Osteoblast (primary cell): ENCODE measurements at regions not wholly inside any gene's neighbourhood (a gene's known extent, or its start where the extent isn't known, plus 50 kb on each side); places are given as distances from the start of the nearest gene placed in this dataset.

Source experiments
- DNase-seq: peaks from one replicate; pipeline ENCODE4 v3.0.0; 2011; ENCODE audit warnings: low spot score, mixed read lengths; ENCODE audit not compliant: insufficient read length; ENCODE audit errors: missing footprints
- H2AFZ ChIP-seq: 2 replicates; pipeline ENCODE4 v1.6.0; 2011; ENCODE audit warnings: mild to moderate bottlenecking, low read length
- H3K27ac ChIP-seq: 2 replicates; pipeline ENCODE4 v1.5.1; 2011; ENCODE audit warnings: mild to moderate bottlenecking, low read depth, low read length, moderate library complexity
- H3K27me3 ChIP-seq: 2 replicates; pipeline ENCODE4 v1.6.0; 2012; ENCODE audit warnings: mild to moderate bottlenecking, control low read depth, inconsistent platforms, low read length, moderate library complexity; ENCODE audit not compliant: insufficient read depth
- H3K36me3 ChIP-seq: 2 replicates; pipeline ENCODE4 v1.5.1; 2011; ENCODE audit warnings: mild to moderate bottlenecking, low read length, control low read depth, moderate library complexity; ENCODE audit not compliant: insufficient read depth
- H3K4me1 ChIP-seq: 2 replicates; pipeline ENCODE4 v1.5.1; 2011; ENCODE audit warnings: mild to moderate bottlenecking, low read length, control low read depth, moderate library complexity; ENCODE audit not compliant: insufficient read depth
- H3K4me2 ChIP-seq: 2 replicates; pipeline ENCODE4 v1.6.0; 2011; ENCODE audit warnings: mild to moderate bottlenecking, low read length; ENCODE audit not compliant: insufficient read depth
- H3K4me3 ChIP-seq: fragments of 200-600 bp; sonication (generic); 3 replicates; pipeline ENCODE4 v1.5.1; 2012; ENCODE audit warnings: mild to moderate bottlenecking, low read length, inconsistent platforms; ENCODE audit not compliant: insufficient read depth
- H3K79me2 ChIP-seq: 2 replicates; pipeline ENCODE4 v1.6.0; 2012; ENCODE audit warnings: mild to moderate bottlenecking, low read length, control low read depth, inconsistent platforms; ENCODE audit not compliant: insufficient read depth
- H3K9me3 ChIP-seq: 2 replicates; pipeline ENCODE4 v1.5.1; 2011; ENCODE audit warnings: low read depth, low read length, control low read depth
- H4K20me1 ChIP-seq: 2 replicates; pipeline ENCODE4 v1.6.0; 2012; ENCODE audit warnings: mild to moderate bottlenecking, low read length, control low read depth; ENCODE audit not compliant: insufficient read depth
- CTCF ChIP-seq: IDR thresholded peaks from 2 replicates; pipeline ENCODE4 v1.5.1; 2011; ENCODE audit warnings: mild to moderate bottlenecking, low read depth, low read length, moderate library complexity; ENCODE audit errors: extremely low read depth

GRCh38 chr16:8375232-8375587 is 215.1 kb downstream of the TMEM114 start:
- Histone ChIP-seq H3K4me1 (no peaks in the 10 kb centered on the region), H3K4me2 (no peak overlapping the region), H4K20me1 (no peaks in the 10 kb centered on the region), H3K36me3 (no peaks in the 10 kb centered on the region), H3K9me3 (no peaks in the 10 kb centered on the region), H3K27me3 (no peaks in the 10 kb centered on the region), H3K27ac (no peak overlapping the region), H2AFZ (no peak overlapping the region), H3K79me2 (no peaks in the 10 kb centered on the region), H3K4me3 (no peak overlapping the region)
- no peak for DNase-seq
- no peak for TF ChIP-seq CTCF

- no peak overlapping the region for H3K4me3 ChIP-seq
- H3K27me3 ChIP-seq, result no peaks in the 10 kb centered on the region
- H3K9me3 ChIP-seq, result no peaks in the 10 kb centered on the region
- DNase-seq, result no peak
- H3K36me3 ChIP-seq, result no peaks in the 10 kb centered on the region
- H3K79me2 ChIP-seq, result no peaks in the 10 kb centered on the region
- H3K4me1 ChIP-seq, result no peaks in the 10 kb centered on the region
- TF ChIP-seq CTCF, result no peak
- H2AFZ ChIP-seq, result no peak overlapping the region
- H3K4me2 ChIP-seq, result no peak overlapping the region
- no peak overlapping the region for H3K27ac ChIP-seq
- H4K20me1 ChIP-seq, result no peaks in the 10 kb centered on the region
Measured at GRCh38 chr16:8374586-8375231, 215.6 kb downstream of the TMEM114 start.

GRCh38 chr16:8373676-8374431 is 216.5 kb downstream of the TMEM114 start:
- H3K36me3 ChIP-seq, result no peaks in the 10 kb centered on the region
- no peak overlapping the region for H3K4me3 ChIP-seq

More at GRCh38 chr16:8373676-8374431, 216.5 kb downstream of the TMEM114 start:
- H3K9me3 ChIP-seq, result no peaks in the 10 kb centered on the region
- no peaks in the 10 kb centered on the region for H4K20me1 ChIP-seq
- no peak for TF ChIP-seq CTCF
- DNase-seq, result no peak
- no peak overlapping the region for H3K27ac ChIP-seq
- H3K4me2 ChIP-seq, result no peak overlapping the region
- H3K4me1 ChIP-seq, result no peaks in the 10 kb centered on the region
- H2AFZ ChIP-seq, result no peak overlapping the region
- no peaks in the 10 kb centered on the region for H3K27me3 ChIP-seq
- H3K79me2 ChIP-seq, result no peaks in the 10 kb centered on the region
